SW 1271 (cell line): ENCODE measurements at regions not wholly inside any gene's neighbourhood (a gene's known extent, or its start where the extent isn't known, plus 50 kb on each side); places are given as distances from the start of the nearest gene placed in this dataset.
"Not testable (repeated sequence)": the region's sequence is repeated elsewhere in the genome, so short reads cannot be mapped to it uniquely, and the experiment has no call there.

Source experiments
- DNase-seq, 2 experiments: peaks; one replicate each; lab custom pipeline; 2025; lab: John Stamatoyannopoulos, UW

- DNase-seq = no peak
Observed at GRCh38 chr14:104304451-104305351, 166.3 kb downstream of the KIF26A start.

- no peak for DNase-seq
Observed at GRCh38 chr14:104305511-104306449, 167.4 kb downstream of the KIF26A start.

- no peak for DNase-seq
Observed at GRCh38 chr14:104306450-104307040, 168.2 kb downstream of the KIF26A start.

- DNase-seq = no peak
Observed at GRCh38 chr14:104307246-104307626, 168.8 kb downstream of the KIF26A start.

- no peak for DNase-seq
Observed at GRCh38 chr14:104307627-104308401, 169.4 kb downstream of the KIF26A start.

GRCh38 chr14:104308534-104308933 lies 170.1 kb downstream of the KIF26A start:
- DNase-seq = not testable (repeated sequence)

- no peak for DNase-seq
Observed at GRCh38 chr14:104309657-104310369, 171.4 kb downstream of the KIF26A start.

GRCh38 chr14:104311358-104311757 lies 173.0 kb downstream of the KIF26A start:
- DNase-seq = no peak

GRCh38 chr14:104313674-104314073 lies 175.3 kb downstream of the KIF26A start:
- DNase-seq = no peak

- DNase-seq = no peak
Observed at GRCh38 chr14:104314251-104314941, 176.0 kb downstream of the KIF26A start.

GRCh38 chr14:104315169-104315568 lies 176.8 kb downstream of the KIF26A start:
- no peak for DNase-seq

GRCh38 chr14:104315625-104316024 lies 177.2 kb downstream of the KIF26A start:
- no peak for DNase-seq

GRCh38 chr14:104316121-104316722 lies 177.8 kb downstream of the KIF26A start:
- DNase-seq = no peak

- no peak for DNase-seq
Observed at GRCh38 chr14:104316723-104317491, 178.5 kb downstream of the KIF26A start.

- no peak for DNase-seq
Observed at GRCh38 chr14:104317492-104317805, 179.1 kb downstream of the KIF26A start.

- DNase-seq = no peak
Observed at GRCh38 chr14:104317975-104318557, 179.7 kb downstream of the KIF26A start.

- DNase-seq = no peak
Observed at GRCh38 chr14:104318558-104319490, 180.4 kb downstream of the KIF26A start.
